AG09309 (cell line): ENCODE measurements at regions not wholly inside any gene's neighbourhood (a gene's known extent, or its start where the extent isn't known, plus 50 kb on each side); places are given as distances from the start of the nearest gene placed in this dataset.
A peak's percentile ranks its signal among the peaks of the same experiment; 100 is the strongest.
"Not testable (repeated sequence)": the region's sequence is repeated elsewhere in the genome, so short reads cannot be mapped to it uniquely, and the experiment has no call there.

Experiments used
- DNase-seq: peaks from one replicate; pipeline ENCODE4 v3.0.0-alpha.2; 2010; ENCODE audit warnings: low read depth
- H3K4me3 ChIP-seq: 2 replicates; pipeline ENCODE4 v1.5.1; 2011; ENCODE audit warnings: mild to moderate bottlenecking, low read depth, low read length, moderate library complexity; ENCODE audit not compliant: control insufficient read depth
- CTCF ChIP-seq: IDR thresholded peaks from 2 replicates; pipeline ENCODE4 v1.5.1; 2011; ENCODE audit warnings: mild to moderate bottlenecking, low read depth, low read length, inconsistent platforms; ENCODE audit not compliant: insufficient read depth, control insufficient read depth; ENCODE audit errors: missing control alignments

GRCh38 chr17:18546514-18547398, 70.2 kb downstream of the LGALS9C start:
- DNase-seq, H3K4me3 ChIP-seq: not testable (repeated sequence)

GRCh38 chr17:18557086-18557485, 80.5 kb downstream of the LGALS9C start:
- not testable (repeated sequence) for H3K4me3 ChIP-seq, DNase-seq

- DNase-seq, H3K4me3 ChIP-seq: not testable (repeated sequence)
Observed at GRCh38 chr17:18563381-18564098, 80.7 kb downstream of the TBC1D28 start.

DNA sequence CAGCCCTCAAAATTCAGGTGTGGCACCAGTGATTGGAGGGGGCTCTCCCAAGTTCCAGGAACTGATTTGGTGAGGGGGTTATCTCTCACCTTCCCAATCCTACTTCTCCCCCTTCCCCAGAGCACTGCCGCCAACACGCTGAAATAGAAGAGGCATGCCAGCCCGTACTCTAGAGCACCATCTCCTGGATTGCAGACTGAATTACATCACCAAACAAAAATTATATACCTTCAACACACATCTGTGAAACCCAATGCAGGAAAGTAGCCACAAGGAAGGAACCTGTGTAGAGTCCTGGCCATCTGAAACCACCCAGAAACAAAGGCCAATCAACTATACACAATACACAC, 80.1 kb downstream of the TBC1D28 start:
- TF ChIP-seq CTCF, result peak; percentile 50
- not testable (repeated sequence) for DNase-seq, H3K4me3 ChIP-seq

GRCh38 chr17:18568108-18568995, 75.8 kb downstream of the TBC1D28 start:
- not testable (repeated sequence) for DNase-seq

GRCh38 chr17:18569489-18569913, 74.7 kb downstream of the TBC1D28 start:
- not testable (repeated sequence) for DNase-seq, H3K4me3 ChIP-seq

More at GRCh38 chr17:18568108-18568995, 75.8 kb downstream of the TBC1D28 start:
- not testable (repeated sequence) for H3K4me3 ChIP-seq

- not testable (repeated sequence) for DNase-seq, H3K4me3 ChIP-seq
Observed at GRCh38 chr17:18572536-18572935, 71.7 kb downstream of the TBC1D28 start.

DNA sequence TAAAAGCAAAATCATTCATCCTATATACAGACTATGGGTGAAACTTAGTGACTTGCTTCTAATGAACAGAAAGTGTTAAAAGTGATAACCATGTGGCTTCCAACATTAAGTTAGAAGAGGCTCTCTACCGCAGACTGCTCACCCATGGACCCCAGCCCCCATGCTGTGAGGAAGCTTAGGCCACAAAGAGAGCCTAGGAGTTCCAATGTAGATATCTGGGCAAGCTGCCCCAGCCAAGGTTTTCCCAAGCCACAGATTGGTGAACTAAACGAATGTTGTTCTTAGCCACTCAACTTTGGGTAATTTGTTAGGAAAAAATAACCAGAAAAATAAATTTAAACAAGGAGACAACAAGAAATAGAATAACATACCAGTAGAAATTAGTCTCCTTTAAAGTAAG, 70.1 kb downstream of the TBC1D28 start:
- not testable (repeated sequence) for H3K4me3 ChIP-seq, DNase-seq
